CD4-positive, alpha-beta memory T cell (primary cell): ENCODE measurements at regions not wholly inside any gene's neighbourhood (a gene's known extent, or its start where the extent isn't known, plus 50 kb on each side); places are given as distances from the start of the nearest gene placed in this dataset.

Experiments used
- CTCF ChIA-PET: fragments of 350-600 bp; sonication (Branson Sonifier 250); formaldehyde crosslinking; loops from one replicate; lab custom pipeline; 2021; ENCODE audit warnings: inconsistent platforms; ENCODE audit not compliant: partially characterized antibody; lab: Charles Lee
- POLR2A ChIA-PET: fragments of 350-600 bp; sonication (Branson Sonifier 250); formaldehyde crosslinking; loops from one replicate; lab custom pipeline; 2021; ENCODE audit not compliant: partially characterized antibody; lab: Charles Lee
- DNase-seq, 5 donors: peaks; one replicate each; pipeline versions ENCODE4 v3.0.0 to v3.0.0-alpha.2; 2020 to 2022; ENCODE audit warnings: mixed read lengths in 1 of 5
- H3K27ac ChIP-seq: one replicate; pipeline ENCODE4 v1.7.0; 2013; ENCODE audit warnings: low read depth, low read length
- H3K27me3 ChIP-seq: 2 replicates; pipeline ENCODE4 v1.7.0; 2013; ENCODE audit warnings: mild to moderate bottlenecking, low read length, moderate library complexity; ENCODE audit not compliant: insufficient read depth
- H3K36me3 ChIP-seq: 2 replicates; pipeline ENCODE4 v1.7.0; 2013; ENCODE audit warnings: mild to moderate bottlenecking, low read length, moderate library complexity; ENCODE audit not compliant: insufficient read depth
- H3K4me1 ChIP-seq: 2 replicates; pipeline ENCODE4 v1.7.0; 2013; ENCODE audit warnings: mild to moderate bottlenecking, low read length, moderate library complexity; ENCODE audit not compliant: insufficient read depth
- H3K4me3 ChIP-seq, 2 donors: one replicate each; pipeline ENCODE4 v1.7.0; 2013; ENCODE audit warnings: low read length in 2 of 2, mild to moderate bottlenecking in 1 of 2
- H3K9me3 ChIP-seq, 2 donors: one replicate each; pipeline ENCODE4 v1.7.0; 2013; ENCODE audit warnings: low read length in 2 of 2, control low read depth in 1 of 2; ENCODE audit not compliant: control insufficient read depth in 1 of 2
- H3K27ac Mint-ChIP-seq, 7 donors: one replicate each; pipeline ENCODE4 v1.8.0; 2020 to 2021; ENCODE audit warnings: mixed read lengths in 7 of 7, mild to moderate bottlenecking in 6 of 7, inconsistent platforms in 3 of 7, moderate library complexity in 3 of 7
- H3K27me3 Mint-ChIP-seq, 2 donors: one replicate each; pipeline ENCODE4 v1.8.0; 2020 to 2021; ENCODE audit warnings: mixed read lengths in 2 of 2
- H3K36me3 Mint-ChIP-seq, 2 donors: one replicate each; pipeline ENCODE4 v1.8.0; 2020 to 2021; ENCODE audit warnings: mixed read lengths in 2 of 2, inconsistent platforms in 1 of 2, mild to moderate bottlenecking in 1 of 2
- H3K4me1 Mint-ChIP-seq, 4 donors: one replicate each; pipeline ENCODE4 v1.8.0; 2020 to 2021; ENCODE audit warnings: mixed read lengths in 4 of 4, mild to moderate bottlenecking in 1 of 4
- H3K4me3 Mint-ChIP-seq, 8 donors: one replicate each; pipeline ENCODE4 v1.8.0; 2020 to 2021; ENCODE audit warnings: mixed read lengths in 8 of 8, mild to moderate bottlenecking in 7 of 8, moderate library complexity in 6 of 8, inconsistent platforms in 3 of 8
- H3K9me3 Mint-ChIP-seq, 8 donors: one replicate each; pipeline ENCODE4 v1.8.0; 2020 to 2021; ENCODE audit warnings: mixed read lengths in 8 of 8, mild to moderate bottlenecking in 5 of 8, inconsistent platforms in 3 of 8, moderate library complexity in 1 of 8
- intact Hi-C: fragments of 100-400 bp; cut with micrococcal nuclease; formaldehyde crosslinking; loops from one replicate; pipeline ENCODE4 v1.15.1; 2023

- H3K27ac ChIP-seq = no peak overlapping the region
- peaks cover 29% of the 10 kb centered on the region for H3K4me1 ChIP-seq
- Mint-ChIP-seq H3K36me3 (no peaks in the 10 kb centered on the region), H3K9me3 (peaks cover 0 to 4% (median 0%) of the 10 kb centered on the region in 8 donors), H3K4me3 (peak overlapping the region in 4 of 8 donors; percentile 9 to 54 (median 36)), H3K4me1 (peaks cover 26 to 34% (median 30%) of the 10 kb centered on the region in 4 donors), H3K27ac (no peak overlapping the region), H3K27me3 (no peaks in the 10 kb centered on the region)
- intact Hi-C loops = no loop called here
- no peaks in the 10 kb centered on the region for H3K36me3 ChIP-seq
- ChIA-PET CTCF (interaction anchor here (1.0 kb wide), 1 partner anchor 11 kb away, joined by 3 read pairs; no protein-coding TSS in a partner anchor), POLR2A (interaction anchor here (0.8 kb wide), 1 partner anchor 272 kb away, joined by 3 read pairs; no protein-coding TSS in a partner anchor)
- H3K4me3 ChIP-seq = no peak overlapping the region
- DNase-seq = peak in 2 of 5 donors; percentile 2 to 4
- no peaks in the 10 kb centered on the region for H3K9me3 ChIP-seq
- H3K27me3 ChIP-seq = no peaks in the 10 kb centered on the region
Measured at GRCh38 chr14:97874394-97874793, 1077.2 kb downstream of the VRK1 start.

- DNase-seq = no peak
- H3K9me3 ChIP-seq = no peaks in the 10 kb centered on the region
- Mint-ChIP-seq H3K27me3 (no peaks in the 10 kb centered on the region), H3K27ac (peak overlapping the region in 2 of 7 donors; percentile 13 to 27), H3K9me3 (peaks cover 0 to 2% (median 0%) of the 10 kb centered on the region in 8 donors), H3K4me3 (no peak overlapping the region), H3K36me3 (no peaks in the 10 kb centered on the region), H3K4me1 (peaks cover 26 to 44% (median 35%) of the 10 kb centered on the region in 4 donors)
- no peaks in the 10 kb centered on the region for H3K27me3 ChIP-seq
- H3K4me3 ChIP-seq = no peak overlapping the region
- no peak overlapping the region for H3K27ac ChIP-seq
- no peaks in the 10 kb centered on the region for H3K36me3 ChIP-seq
- CTCF ChIA-PET = interaction anchor here (1.1 kb wide), 1 partner anchor 30 kb away, joined by 3 read pairs; no protein-coding TSS in a partner anchor
- POLR2A ChIA-PET = interaction anchor here (2.5 kb wide), 1 partner anchor 100 kb away, joined by 9 read pairs; no protein-coding TSS in a partner anchor
- H3K4me1 ChIP-seq = peaks cover 35% of the 10 kb centered on the region
- intact Hi-C loops = no loop called here
Measured at GRCh38 chr14:97878206-97878605, 1081.0 kb downstream of the VRK1 start.

GRCh38 chr14:97878727-97879126, 1081.5 kb downstream of the VRK1 start:
- CTCF ChIA-PET = interaction anchor here (1.1 kb wide), 1 partner anchor 30 kb away, joined by 3 read pairs; no protein-coding TSS in a partner anchor
- Histone ChIP-seq H3K36me3 (no peaks in the 10 kb centered on the region), H3K4me3 (no peak overlapping the region), H3K9me3 (no peaks in the 10 kb centered on the region), H3K27ac (no peak overlapping the region), H3K27me3 (no peaks in the 10 kb centered on the region), H3K4me1 (peaks cover 35% of the 10 kb centered on the region)
- H3K36me3 Mint-ChIP-seq = no peaks in the 10 kb centered on the region
- no peaks in the 10 kb centered on the region for H3K27me3 Mint-ChIP-seq
- peaks cover 0 to 2% (median 0%) of the 10 kb centered on the region in 8 donors for H3K9me3 Mint-ChIP-seq
- peak in 4 of 5 donors; percentile 19 to 31 (median 23) for DNase-seq
- H3K4me1 Mint-ChIP-seq = peaks cover 26 to 41% (median 33%) of the 10 kb centered on the region in 4 donors
- intact Hi-C loops = no loop called here
- peak overlapping the region in 5 of 8 donors; percentile 0 to 33 (median 7) for H3K4me3 Mint-ChIP-seq
- POLR2A ChIA-PET = interaction anchor here (2.5 kb wide), 1 partner anchor 99 kb away, joined by 9 read pairs; no protein-coding TSS in a partner anchor
- peak overlapping the region in 5 of 7 donors; percentile 29 to 75 (median 64) for H3K27ac Mint-ChIP-seq

- ChIA-PET CTCF (no interaction called here), POLR2A (no interaction called here)
- Histone ChIP-seq H3K36me3 (no peaks in the 10 kb centered on the region), H3K9me3 (no peaks in the 10 kb centered on the region), H3K27me3 (no peaks in the 10 kb centered on the region), H3K4me1 (no peaks in the 10 kb centered on the region), H3K27ac (no peak overlapping the region), H3K4me3 (no peak overlapping the region)
- H3K36me3 Mint-ChIP-seq = no peaks in the 10 kb centered on the region
- H3K27me3 Mint-ChIP-seq = no peaks in the 10 kb centered on the region
- no peaks in the 10 kb centered on the region for H3K4me1 Mint-ChIP-seq
- intact Hi-C loops = no loop called here
- no peak overlapping the region for H3K4me3 Mint-ChIP-seq
- H3K9me3 Mint-ChIP-seq = peaks cover 0 to 3% (median 0%) of the 10 kb centered on the region in 8 donors
- no peak for DNase-seq
- H3K27ac Mint-ChIP-seq = no peak overlapping the region
Measured at GRCh38 chr14:97887690-97888089, 1090.5 kb downstream of the VRK1 start.

- H3K27me3 Mint-ChIP-seq = no peaks in the 10 kb centered on the region
Measured at GRCh38 chr14:97888331-97888730, 1091.1 kb downstream of the VRK1 start.

GRCh38 chr14:97891515-97891914, 1094.3 kb downstream of the VRK1 start:
- Mint-ChIP-seq H3K27me3 (no peaks in the 10 kb centered on the region), H3K36me3 (no peaks in the 10 kb centered on the region), H3K4me1 (no peaks in the 10 kb centered on the region)

More at GRCh38 chr14:97888331-97888730, 1091.1 kb downstream of the VRK1 start:
- Mint-ChIP-seq H3K36me3 (no peaks in the 10 kb centered on the region), H3K9me3 (peaks cover 0 to 3% (median 0%) of the 10 kb centered on the region in 8 donors), H3K27ac (no peak overlapping the region), H3K4me3 (no peak overlapping the region), H3K4me1 (no peaks in the 10 kb centered on the region)
- ChIA-PET POLR2A (no interaction called here), CTCF (no interaction called here)
- no peaks in the 10 kb centered on the region for H3K9me3 ChIP-seq
- H3K36me3 ChIP-seq = no peaks in the 10 kb centered on the region
- no peak for DNase-seq
- H3K27me3 ChIP-seq = no peaks in the 10 kb centered on the region
- no peaks in the 10 kb centered on the region for H3K4me1 ChIP-seq
- intact Hi-C loops = no loop called here
- H3K27ac ChIP-seq = no peak overlapping the region
- no peak overlapping the region for H3K4me3 ChIP-seq

GRCh38 chr14:97894552-97894951, 1097.4 kb downstream of the VRK1 start:
- Histone ChIP-seq H3K4me1 (no peaks in the 10 kb centered on the region), H3K9me3 (no peaks in the 10 kb centered on the region), H3K36me3 (no peaks in the 10 kb centered on the region), H3K27ac (no peak overlapping the region), H3K4me3 (no peak overlapping the region), H3K27me3 (no peaks in the 10 kb centered on the region)
- Mint-ChIP-seq H3K4me1 (no peaks in the 10 kb centered on the region), H3K9me3 (no peaks in the 10 kb centered on the region), H3K4me3 (no peak overlapping the region), H3K27me3 (no peaks in the 10 kb centered on the region), H3K36me3 (no peaks in the 10 kb centered on the region), H3K27ac (no peak overlapping the region)
- intact Hi-C loops = no loop called here
- ChIA-PET POLR2A (no interaction called here), CTCF (no interaction called here)
- DNase-seq = no peak

More at GRCh38 chr14:97891515-97891914, 1094.3 kb downstream of the VRK1 start:
- ChIA-PET POLR2A (no interaction called here), CTCF (no interaction called here)
- Mint-ChIP-seq H3K4me3 (no peak overlapping the region), H3K9me3 (peaks cover 0 to 3% (median 0%) of the 10 kb centered on the region in 8 donors), H3K27ac (no peak overlapping the region)
- intact Hi-C loops = no loop called here
- Histone ChIP-seq H3K27ac (no peak overlapping the region), H3K4me3 (no peak overlapping the region), H3K4me1 (no peaks in the 10 kb centered on the region), H3K36me3 (no peaks in the 10 kb centered on the region), H3K9me3 (no peaks in the 10 kb centered on the region), H3K27me3 (no peaks in the 10 kb centered on the region)
- DNase-seq = no peak
